ENCODE measurements at regions not wholly inside any gene's neighbourhood (a gene's known extent, or its start where the extent isn't known, plus 50 kb on each side); places are given as distances from the start of the nearest gene placed in this dataset.
A peak's percentile ranks its signal among the peaks of the same experiment; 100 is the strongest.
"Not testable (repeated sequence)": the region's sequence is repeated elsewhere in the genome, so short reads cannot be mapped to it uniquely, and the experiment has no call there.

- no peak for ATAC-seq
- DNase-seq (ENCODE audit: low spot score) = no peak
Observed at GRCh38 chr12:131213896-131214442, 260.3 kb downstream of the ADGRD1 start.

GRCh38 chr12:131214936-131215335, 261.2 kb downstream of the ADGRD1 start:
- not testable (repeated sequence) for ATAC-seq; DNase-seq (ENCODE audit: low spot score)

GRCh38 chr12:131216587-131216986, 262.9 kb downstream of the ADGRD1 start:
- ATAC-seq; DNase-seq (ENCODE audit: low spot score): not testable (repeated sequence)

- ATAC-seq (no peak), DNase-seq (ENCODE audit: low spot score) (no peak)
Observed at GRCh38 chr12:131217024-131217586, 263.4 kb downstream of the ADGRD1 start.

GRCh38 chr12:131218026-131218922, 264.6 kb downstream of the ADGRD1 start:
- DNase-seq (ENCODE audit: low spot score) (no peak), ATAC-seq (no peak)

GRCh38 chr12:131218923-131219669, 265.4 kb downstream of the ADGRD1 start:
- ATAC-seq (no peak), DNase-seq (ENCODE audit: low spot score) (no peak)

- DNase-seq (ENCODE audit: low spot score) (no peak), ATAC-seq (no peak)
Observed at GRCh38 chr12:131219670-131220330, 266.1 kb downstream of the ADGRD1 start.

GRCh38 chr12:131220331-131220685, 266.6 kb downstream of the ADGRD1 start:
- DNase-seq (ENCODE audit: low spot score) (no peak), ATAC-seq (no peak)

GRCh38 chr12:131221061-131221956, 267.6 kb downstream of the ADGRD1 start:
- DNase-seq (ENCODE audit: low spot score) = no peak

GRCh38 chr12:131221957-131222328, 268.2 kb downstream of the ADGRD1 start:
- no peak for DNase-seq (ENCODE audit: low spot score)
- no peak for ATAC-seq

More at GRCh38 chr12:131221061-131221956, 267.6 kb downstream of the ADGRD1 start:
- no peak for ATAC-seq

- ATAC-seq = no peak
- no peak for DNase-seq (ENCODE audit: low spot score)
Observed at GRCh38 chr12:131222329-131223139, 268.8 kb downstream of the ADGRD1 start.

GRCh38 chr12:131223171-131223761, 269.6 kb downstream of the ADGRD1 start:
- no peak for DNase-seq (ENCODE audit: low spot score)

GRCh38 chr12:131223791-131224225, 270.1 kb downstream of the ADGRD1 start:
- ATAC-seq = no peak
- no peak for DNase-seq (ENCODE audit: low spot score)

More at GRCh38 chr12:131223171-131223761, 269.6 kb downstream of the ADGRD1 start:
- ATAC-seq = no peak

GRCh38 chr12:131224226-131225065, 270.7 kb downstream of the ADGRD1 start:
- DNase-seq (ENCODE audit: low spot score) = not testable (repeated sequence)
- peak; percentile 13 for ATAC-seq

- not testable (repeated sequence) for ATAC-seq; DNase-seq (ENCODE audit: low spot score)
Observed at GRCh38 chr12:131225066-131225380, 271.3 kb downstream of the ADGRD1 start.

- ATAC-seq (no peak), DNase-seq (ENCODE audit: low spot score) (no peak)
Observed at GRCh38 chr12:131226345-131227265, 272.9 kb downstream of the ADGRD1 start.
